B cell (primary cell): ENCODE measurements at regions not wholly inside any gene's neighbourhood (a gene's known extent, or its start where the extent isn't known, plus 50 kb on each side); places are given as distances from the start of the nearest gene placed in this dataset.

Experiments
- CTCF ChIP-seq: fragments of 200-600 bp; IDR thresholded peaks from one replicate; pipeline ENCODE4 v1.8.0; 2022; ENCODE audit warnings: antibody characterized with exemption, mild to moderate bottlenecking
- EZH2 ChIP-seq: IDR thresholded peaks from 2 replicates; pipeline ENCODE4 v1.6.1; 2012; ENCODE audit warnings: borderline replicate concordance, low read depth, mild to moderate bottlenecking, moderate library complexity, low read length; ENCODE audit not compliant: insufficient read depth, poor library complexity, severe bottlenecking

GRCh38 chr12:92340441-92341064 is 194.9 kb upstream of the BTG1 start:
- no peak for TF ChIP-seq CTCF
- no peak for TF ChIP-seq EZH2
